GM23248 (cell line): ENCODE measurements at regions not wholly inside any gene's neighbourhood (a gene's known extent, or its start where the extent isn't known, plus 50 kb on each side); places are given as distances from the start of the nearest gene placed in this dataset.

ENCODE experiments used
- EZH2 ChIP-seq: fragments of 200-600 bp; sonication (generic); IDR thresholded peaks from 2 replicates; pipeline ENCODE4 v1.6.1; 2018; ENCODE audit warnings: antibody characterized with exemption, mild to moderate bottlenecking; ENCODE audit not compliant: insufficient read depth, poor library complexity, severe bottlenecking
- EZH2phosphoT487 ChIP-seq: fragments of 200-600 bp; sonication (generic); IDR thresholded peaks from 2 replicates; pipeline ENCODE4 v1.6.1; 2018; ENCODE audit warnings: antibody characterized with exemption, moderate library complexity, mild to moderate bottlenecking, low read depth; ENCODE audit not compliant: insufficient read depth

GRCh38 chr17:70969521-70970034 is 800.2 kb downstream of the KCNJ2 start:
- TF ChIP-seq EZH2phosphoT487: no peak
- TF ChIP-seq EZH2: no peak
